ENCODE measurements at regions not wholly inside any gene's neighbourhood (a gene's known extent, or its start where the extent isn't known, plus 50 kb on each side); places are given as distances from the start of the nearest gene placed in this dataset.

GRCh38 chr6:4185419-4185818 is 50.0 kb upstream of the ECI2 start:
- TF ChIP-seq POLR2AphosphoS5 (IDR thresholded peaks at IDR 0.05; ENCODE audit: borderline replicate concordance, low read depth, low read length): no peak
- no peak for TF ChIP-seq EZH2 (IDR thresholded peaks at IDR 0.05)

All from SK-N-MC (cell line).